Testis (tissue), 2 donors: ENCODE measurements at regions not wholly inside any gene's neighbourhood (a gene's known extent, or its start where the extent isn't known, plus 50 kb on each side); places are given as distances from the start of the nearest gene placed in this dataset.

Experiments used
- DNase-seq: peaks from one replicate; pipeline ENCODE4 v3.0.0-alpha.2; 2019
- H3K27ac ChIP-seq, 2 donors: fragments of 200-600 bp; sonication (generic); one replicate each; pipeline ENCODE4 v1.5.1; 2019
- H3K27me3 ChIP-seq: fragments of 200-600 bp; sonication (generic); one replicate; pipeline ENCODE4 v1.5.1; 2019
- H3K36me3 ChIP-seq: fragments of 200-600 bp; sonication (generic); one replicate; pipeline ENCODE4 v1.5.1; 2017; ENCODE audit warnings: low read depth; ENCODE audit errors: missing control alignments
- H3K4me1 ChIP-seq: fragments of 200-600 bp; sonication (generic); one replicate; pipeline ENCODE4 v1.5.1; 2019
- H3K4me3 ChIP-seq, 2 donors: fragments of 200-600 bp; sonication (generic); one replicate each; pipeline ENCODE4 v1.5.1; 2017 to 2019
- H3K9me3 ChIP-seq: fragments of 200-600 bp; sonication (generic); one replicate; pipeline ENCODE4 v1.5.1; 2017
- POLR2A ChIP-seq: fragments of 450-650 bp; IDR thresholded peaks from one replicate; pipeline ENCODE4 v1.6.1; 2017; ENCODE audit warnings: antibody characterized with exemption, mild to moderate bottlenecking, moderate library complexity
- WGBS, 2 donors: methylation state at CpG; one replicate each; pipeline ENCODE4 v1.1.5; 2018; 5-methylcytosine and 5-hydroxymethylcytosine counted together
- intact Hi-C: fragments of 100-400 bp; cut with DNase I; formaldehyde crosslinking; loops from one replicate; pipeline ENCODE4 v1.15.1; 2023; ENCODE audit warnings: low total_unique reads
- TF ChIP-seq, protein P1 (sequence below), 3 experiments: fragments of 450-650 bp in 2 of 3; fragments of 200-600 bp in 1 of 3; sonication (generic) in 1 of 3; IDR thresholded peaks; one replicate each; pipeline ENCODE4 v1.5.1; 2016 to 2019; ENCODE audit warnings: antibody characterized with exemption in 3 of 3, mild to moderate bottlenecking in 2 of 3, moderate library complexity in 1 of 3

DNA sequence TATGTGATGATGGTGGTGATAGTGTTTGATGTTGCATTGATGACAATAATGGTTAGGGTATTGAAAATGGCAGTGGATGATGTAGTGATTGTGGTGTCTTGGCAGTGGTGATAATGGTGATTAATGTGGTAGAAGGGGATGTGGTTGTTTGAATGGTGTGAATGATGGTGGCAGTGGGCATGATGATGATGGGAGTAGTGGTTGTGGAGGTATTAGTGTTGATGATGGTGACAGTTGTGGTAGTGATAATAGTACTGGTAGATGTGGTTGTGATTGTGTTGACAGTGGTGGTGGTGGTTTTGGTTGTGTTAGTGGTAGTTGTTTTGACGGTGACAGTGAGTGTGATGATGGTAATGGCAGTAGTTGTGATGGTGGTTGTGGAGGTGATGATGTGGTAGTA, 1049.0 kb downstream of the VRK1 start:
- no peaks in the 10 kb centered on the region for H3K9me3 ChIP-seq
- 96 to 97% methylated on average over 1 of the region's 1 CpG for WGBS, 2 donors
- TF ChIP-seq, protein P1, sequence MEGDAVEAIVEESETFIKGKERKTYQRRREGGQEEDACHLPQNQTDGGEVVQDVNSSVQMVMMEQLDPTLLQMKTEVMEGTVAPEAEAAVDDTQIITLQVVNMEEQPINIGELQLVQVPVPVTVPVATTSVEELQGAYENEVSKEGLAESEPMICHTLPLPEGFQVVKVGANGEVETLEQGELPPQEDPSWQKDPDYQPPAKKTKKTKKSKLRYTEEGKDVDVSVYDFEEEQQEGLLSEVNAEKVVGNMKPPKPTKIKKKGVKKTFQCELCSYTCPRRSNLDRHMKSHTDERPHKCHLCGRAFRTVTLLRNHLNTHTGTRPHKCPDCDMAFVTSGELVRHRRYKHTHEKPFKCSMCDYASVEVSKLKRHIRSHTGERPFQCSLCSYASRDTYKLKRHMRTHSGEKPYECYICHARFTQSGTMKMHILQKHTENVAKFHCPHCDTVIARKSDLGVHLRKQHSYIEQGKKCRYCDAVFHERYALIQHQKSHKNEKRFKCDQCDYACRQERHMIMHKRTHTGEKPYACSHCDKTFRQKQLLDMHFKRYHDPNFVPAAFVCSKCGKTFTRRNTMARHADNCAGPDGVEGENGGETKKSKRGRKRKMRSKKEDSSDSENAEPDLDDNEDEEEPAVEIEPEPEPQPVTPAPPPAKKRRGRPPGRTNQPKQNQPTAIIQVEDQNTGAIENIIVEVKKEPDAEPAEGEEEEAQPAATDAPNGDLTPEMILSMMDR (IDR thresholded peaks at IDR 0.05) = no peak
- no peak for TF ChIP-seq POLR2A
- no peak for DNase-seq
- H3K27ac ChIP-seq = no peak overlapping the region
- intact Hi-C loops = no loop called here
- H3K4me3 ChIP-seq = no peak overlapping the region
- no peaks in the 10 kb centered on the region for H3K4me1 ChIP-seq
- H3K36me3 ChIP-seq = no peaks in the 10 kb centered on the region
- no peaks in the 10 kb centered on the region for H3K27me3 ChIP-seq

DNA sequence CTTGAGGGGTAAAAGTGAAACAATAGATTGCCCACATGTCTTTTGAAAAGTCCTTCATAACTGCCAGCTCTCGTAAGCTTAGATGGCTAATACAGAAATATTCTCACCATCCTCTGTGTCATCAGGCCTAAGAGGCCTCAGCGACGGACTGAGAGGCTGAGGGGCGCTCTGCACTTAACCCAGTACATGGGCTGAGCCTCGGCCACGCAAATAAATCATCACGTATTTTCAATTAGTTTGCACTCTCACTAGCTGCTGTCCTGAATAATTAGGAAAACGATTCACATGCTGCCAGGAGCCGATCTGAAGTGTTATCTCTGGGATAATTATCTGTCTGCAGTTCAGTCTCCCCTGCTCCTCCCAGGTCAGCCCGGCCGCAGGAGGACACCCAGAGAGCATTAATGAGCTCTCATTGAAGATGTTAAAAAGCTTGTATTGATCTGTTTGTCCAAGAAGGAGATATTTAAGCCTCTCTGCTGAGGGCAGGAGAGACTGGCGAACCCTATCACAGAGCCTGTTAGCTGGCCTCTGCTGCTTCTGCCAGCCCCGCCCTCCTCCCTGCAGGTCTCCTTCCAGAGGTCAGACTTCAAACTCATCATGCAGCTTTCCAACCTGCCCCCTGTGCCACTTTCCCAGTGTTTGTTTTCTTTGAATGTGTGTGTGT, 1051.3 kb downstream of the VRK1 start:
- 66% methylated on average over 13 of the region's 13 CpGs for WGBS, 2 donors
- Histone ChIP-seq H3K4me3 (no peak overlapping the region), H3K4me1 (no peaks in the 10 kb centered on the region), H3K27ac (no peak overlapping the region), H3K27me3 (no peaks in the 10 kb centered on the region), H3K9me3 (no peaks in the 10 kb centered on the region), H3K36me3 (no peaks in the 10 kb centered on the region)
- no peak for DNase-seq
- no peak for TF ChIP-seq POLR2A
- TF ChIP-seq, protein P1 (IDR thresholded peaks at IDR 0.05) = no peak
- intact Hi-C loops = no loop called here

- peak; percentile 26 for DNase-seq
- Histone ChIP-seq H3K4me3 (no peak overlapping the region), H3K36me3 (no peaks in the 10 kb centered on the region), H3K9me3 (no peaks in the 10 kb centered on the region), H3K27ac (no peak overlapping the region), H3K27me3 (no peaks in the 10 kb centered on the region), H3K4me1 (no peaks in the 10 kb centered on the region)
- 40 to 58% methylated on average over 2 of the region's 2 CpGs for WGBS, 2 donors
- TF ChIP-seq POLR2A = no peak
- intact Hi-C loops = no loop called here
Measured at GRCh38 chr14:97850466-97850865, 1053.3 kb downstream of the VRK1 start.

DNA sequence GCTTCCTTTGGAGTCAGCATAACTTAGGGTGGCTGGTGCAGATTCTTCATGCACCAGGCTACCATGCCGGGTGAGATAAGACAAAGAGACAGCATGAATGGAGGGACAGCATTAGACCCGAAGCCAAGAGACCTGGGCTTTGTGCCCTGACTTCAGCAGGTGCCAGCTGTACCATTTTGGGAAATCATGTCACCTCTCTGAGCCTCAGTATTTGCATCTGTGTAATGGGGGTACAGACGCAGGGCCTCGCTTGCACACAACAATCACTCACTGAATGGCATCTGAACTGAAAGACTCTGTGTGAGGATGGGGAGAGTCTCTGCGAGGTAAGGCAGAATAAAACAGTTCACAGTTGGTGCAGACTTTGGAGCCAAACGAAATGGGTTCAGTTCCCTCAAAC, 1053.7 kb downstream of the VRK1 start:
- DNase-seq = no peak
- H3K27me3 ChIP-seq = no peaks in the 10 kb centered on the region
- no peaks in the 10 kb centered on the region for H3K9me3 ChIP-seq
- TF ChIP-seq, protein P1 (IDR thresholded peaks at IDR 0.05) = no peak
- no peak for TF ChIP-seq POLR2A
- H3K27ac ChIP-seq = no peak overlapping the region
- intact Hi-C loops = no loop called here
- H3K36me3 ChIP-seq = no peaks in the 10 kb centered on the region
- H3K4me3 ChIP-seq = no peak overlapping the region
- WGBS, 2 donors = 85% methylated on average over 6 of the region's 6 CpGs
- H3K4me1 ChIP-seq = no peaks in the 10 kb centered on the region

GRCh38 chr14:97851428-97851995, 1054.3 kb downstream of the VRK1 start:
- no peak for TF ChIP-seq POLR2A
- TF ChIP-seq, protein P1 (IDR thresholded peaks at IDR 0.05) = no peak
- DNase-seq = no peak
- no peak overlapping the region for H3K27ac ChIP-seq
- no peaks in the 10 kb centered on the region for H3K9me3 ChIP-seq
- no peak overlapping the region for H3K4me3 ChIP-seq
- no peaks in the 10 kb centered on the region for H3K4me1 ChIP-seq
- no peaks in the 10 kb centered on the region for H3K27me3 ChIP-seq
- WGBS, 2 donors = 77 to 81% methylated on average over 14 to 15 of the region's 15 CpGs
- H3K36me3 ChIP-seq = no peaks in the 10 kb centered on the region
- intact Hi-C loops = no loop called here
